NCI-H2227 treated with DMSO at 0.1 percent for 48 hours (cell line): ENCODE measurements at regions not wholly inside any gene's neighbourhood (a gene's known extent, or its start where the extent isn't known, plus 50 kb on each side); places are given as distances from the start of the nearest gene placed in this dataset.

ENCODE experiments used
- DNase-seq: peaks from one replicate; lab custom pipeline; 2025; lab: John Stamatoyannopoulos, UW

DNA sequence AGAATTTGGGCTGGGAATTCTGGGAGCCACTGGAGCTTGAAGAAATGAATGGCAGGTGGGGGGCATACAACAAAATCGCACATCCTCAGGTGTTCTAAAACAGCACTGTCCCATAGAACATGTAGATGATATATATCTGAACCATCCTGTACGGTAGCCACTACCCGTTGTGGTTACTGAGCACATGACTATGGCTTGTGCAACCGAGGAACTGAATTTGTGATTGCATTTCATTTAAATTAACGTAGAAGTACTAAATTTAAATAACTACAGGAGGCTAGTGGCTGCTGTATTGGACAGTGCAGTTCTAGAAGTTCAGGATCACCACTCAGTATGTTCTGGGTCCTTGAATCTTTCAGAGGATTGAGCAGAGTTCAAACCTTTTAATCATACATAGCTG, 172.4 kb downstream of the PHETA1 start:
- DNase-seq: no peak

DNA sequence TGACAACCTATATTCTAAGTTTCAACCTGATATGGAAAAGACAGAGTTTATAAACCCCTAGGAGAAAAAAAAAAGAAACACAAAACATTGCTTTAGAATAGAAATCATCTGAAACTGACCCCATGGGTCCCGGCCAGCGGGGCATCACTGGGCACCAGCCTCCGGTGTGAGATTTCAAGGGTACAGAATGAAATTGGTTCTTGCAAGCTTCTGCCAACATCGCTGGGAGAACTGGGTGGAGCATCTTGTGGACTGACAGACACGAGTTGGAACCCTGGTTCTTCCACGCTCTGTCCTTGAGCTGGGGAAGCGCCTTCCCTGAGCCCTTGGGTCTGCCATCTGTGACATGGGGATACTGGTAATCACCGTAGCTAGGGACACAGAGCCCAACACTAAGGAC, 173.6 kb downstream of the PHETA1 start:
- DNase-seq: no peak

- no peak for DNase-seq
These were observed 174.2 kb downstream of the PHETA1 start for GRCh38 chr12:111194703-111195051.

- DNase-seq: no peak
These were observed 174.8 kb downstream of the PHETA1 start for GRCh38 chr12:111193977-111194702.

DNA sequence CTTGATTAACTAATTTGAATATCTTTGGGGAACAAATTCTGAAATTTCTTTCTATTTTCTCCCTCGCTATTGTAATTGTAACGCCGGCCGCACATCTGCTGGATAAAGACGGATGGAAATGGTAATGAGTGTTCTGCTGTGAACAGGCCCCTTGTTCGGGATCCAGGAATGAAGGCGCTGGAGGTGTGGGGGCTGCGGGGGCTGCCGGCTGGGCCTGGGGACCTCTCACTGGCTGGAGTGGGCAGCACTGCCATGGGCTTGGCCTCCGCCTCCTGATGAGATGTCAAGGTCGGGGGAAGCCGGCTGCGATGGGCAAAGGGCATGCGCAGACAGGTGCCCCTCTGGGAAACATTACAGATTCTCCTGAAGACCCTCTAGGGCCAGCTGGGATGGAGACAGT, 175.4 kb downstream of the PHETA1 start:
- no peak for DNase-seq

- DNase-seq: no peak
These were observed 175.8 kb downstream of the PHETA1 start for GRCh38 chr12:111193067-111193466.

DNA sequence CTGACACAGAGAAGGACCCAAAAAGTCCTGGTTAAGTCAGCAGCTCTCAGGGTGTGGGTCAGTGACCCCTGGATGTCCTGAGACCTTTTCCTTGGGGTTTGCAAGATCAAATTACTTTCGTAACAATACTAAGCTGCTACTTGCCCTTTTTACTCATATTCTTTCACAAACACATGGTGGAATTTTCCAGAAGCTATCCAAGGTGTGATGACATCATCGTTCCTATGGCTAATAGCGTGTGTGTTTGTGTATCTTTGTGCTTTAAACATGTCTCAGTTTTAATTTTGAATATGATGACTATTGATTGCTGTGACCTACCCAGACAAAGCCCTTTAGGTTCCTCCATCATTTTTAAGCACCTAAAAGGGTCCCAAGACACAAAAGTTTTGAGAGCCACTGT, 176.2 kb downstream of the PHETA1 start:
- DNase-seq: no peak

DNA sequence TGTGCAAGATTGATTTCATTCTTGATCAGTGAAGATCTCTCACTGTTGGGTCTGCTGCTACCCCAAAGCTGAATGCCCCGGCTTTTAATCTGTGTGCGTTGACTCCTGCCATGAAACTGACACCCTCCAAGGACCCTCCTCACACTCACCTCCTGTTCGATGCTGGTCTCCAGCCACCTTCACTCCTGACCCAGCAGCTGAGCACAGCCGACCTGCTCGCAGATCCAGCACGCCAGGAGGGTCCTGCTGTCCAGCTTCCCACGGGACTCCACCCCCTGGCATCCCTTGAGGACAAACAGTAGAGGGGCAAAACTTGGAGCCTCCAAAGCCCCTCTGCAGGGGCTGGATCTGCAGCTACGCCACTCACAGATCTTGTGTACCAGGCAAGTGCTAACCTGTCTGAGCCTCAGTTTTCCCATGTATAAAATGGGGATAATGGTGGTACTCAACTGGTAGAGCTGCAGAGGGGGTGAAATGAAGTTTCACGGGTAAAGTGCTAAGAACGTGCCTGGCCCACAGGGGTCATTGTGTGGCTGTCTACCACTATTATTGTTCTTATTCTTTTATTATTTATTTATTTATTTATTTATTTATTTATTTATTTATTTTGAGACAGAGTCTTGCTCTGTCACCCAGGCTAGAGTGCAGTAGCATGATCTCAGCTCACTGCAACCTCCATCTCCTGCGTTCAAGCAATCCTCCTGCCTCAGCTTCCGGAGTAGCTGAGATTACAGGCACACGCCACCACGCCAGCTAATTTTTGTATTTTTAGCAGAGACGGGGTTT, 178.0 kb downstream of the PHETA1 start:
- DNase-seq: no peak

DNA sequence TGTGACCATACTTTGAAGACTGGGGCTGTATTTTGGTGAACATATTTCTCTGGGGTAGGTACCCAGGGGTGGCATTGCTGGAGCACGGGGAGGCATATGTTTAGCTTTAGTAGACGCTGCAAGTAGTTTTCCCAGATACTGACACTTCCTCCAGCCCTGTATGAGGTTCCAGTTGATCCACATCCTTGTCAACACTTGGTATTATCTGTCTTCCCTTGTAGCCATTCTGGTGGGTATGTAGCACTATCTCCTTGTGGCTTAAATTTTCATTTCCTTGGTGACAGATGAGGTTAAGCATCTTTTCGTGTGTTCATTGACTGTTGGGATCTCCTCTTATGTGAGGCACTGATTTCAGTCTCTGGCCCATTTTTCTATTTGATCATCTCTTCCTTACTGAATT, 179.1 kb downstream of the PHETA1 start:
- DNase-seq: no peak

DNA sequence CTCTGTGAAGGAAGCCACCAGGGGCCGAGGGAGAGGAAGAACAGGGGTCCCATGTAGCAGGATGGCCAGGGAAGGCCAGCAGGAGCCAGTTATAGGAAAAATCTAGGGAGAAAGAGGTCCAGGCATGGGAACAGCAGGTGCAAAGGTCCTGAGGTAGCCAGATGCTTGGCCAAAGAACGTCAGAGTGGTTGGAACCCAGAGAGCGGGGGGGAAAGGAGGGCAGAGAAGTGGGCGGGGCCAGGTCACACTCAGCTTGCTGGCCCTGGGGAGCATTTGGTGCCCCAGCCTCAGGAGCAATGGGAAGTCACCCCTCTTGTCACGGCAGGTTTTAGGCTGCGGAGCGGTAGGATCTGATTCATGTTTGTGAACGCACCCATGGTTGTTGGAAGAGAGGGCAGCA, 180.5 kb downstream of the PHETA1 start:
- DNase-seq: no peak

DNA sequence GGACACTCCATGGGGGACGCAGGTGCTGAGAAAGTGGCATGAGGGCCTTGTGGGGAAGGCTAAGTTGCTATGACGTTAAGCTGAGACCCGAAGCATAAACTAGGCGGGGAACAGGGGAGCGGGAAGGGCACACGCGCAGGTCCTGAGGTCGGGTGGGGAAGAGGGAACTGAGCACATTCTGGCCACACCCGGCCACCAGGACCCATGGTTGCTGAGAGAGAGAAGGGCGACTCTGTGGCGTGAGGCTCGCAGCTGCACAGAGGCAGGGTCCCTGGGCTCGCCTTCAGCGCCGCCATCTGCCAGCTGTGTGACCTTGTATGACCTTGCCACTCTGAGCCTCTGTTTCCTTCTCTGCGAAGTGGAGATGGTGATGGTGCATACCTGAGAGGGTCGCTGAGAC, 182.5 kb downstream of the PHETA1 start:
- DNase-seq: no peak

DNA sequence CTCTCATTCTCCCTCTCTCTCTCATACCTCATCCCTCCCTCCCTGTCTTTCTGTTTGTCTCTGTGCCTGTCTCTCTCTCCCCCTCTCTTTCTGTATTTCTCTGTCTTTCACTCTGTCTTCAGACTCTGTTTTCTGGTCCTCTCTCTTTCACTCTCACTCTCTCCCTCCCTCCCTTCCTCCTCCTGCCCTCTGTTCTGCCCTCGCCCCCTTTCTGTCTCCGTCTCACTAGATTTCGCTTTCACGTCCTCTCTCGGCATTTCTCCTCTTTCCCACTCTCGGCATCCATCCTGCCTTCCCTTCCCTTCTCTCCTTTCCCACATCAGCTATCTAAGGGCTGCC, 183.0 kb downstream of the PHETA1 start:
- DNase-seq: no peak

- DNase-seq: no peak
These were observed 183.5 kb downstream of the PHETA1 start for GRCh38 chr12:111185206-111185888.

DNA sequence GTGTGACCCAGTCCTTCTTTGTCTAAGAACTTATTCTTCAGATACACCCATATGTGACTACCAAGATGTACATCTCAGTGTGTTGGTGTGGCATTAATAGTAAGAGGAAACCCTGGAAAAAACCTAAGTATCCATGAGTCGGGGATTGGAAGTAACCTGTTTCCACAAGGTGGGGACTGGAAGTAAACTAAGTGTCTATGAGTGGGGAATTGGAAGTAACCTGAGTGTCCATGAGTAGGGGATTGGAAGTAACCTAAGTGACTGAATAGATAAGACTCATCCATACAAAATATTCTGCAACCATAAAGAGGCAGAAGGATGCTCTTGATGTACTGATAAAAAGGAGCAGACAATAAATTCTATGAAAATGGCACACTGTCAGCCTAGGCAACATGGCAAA, 184.7 kb downstream of the PHETA1 start:
- DNase-seq: no peak

GRCh38 chr12:111183094-111183493, 185.8 kb downstream of the PHETA1 start:
- no peak for DNase-seq

- DNase-seq: peak; percentile 21
These were observed 186.5 kb downstream of the PHETA1 start for GRCh38 chr12:111182382-111182781.

DNA sequence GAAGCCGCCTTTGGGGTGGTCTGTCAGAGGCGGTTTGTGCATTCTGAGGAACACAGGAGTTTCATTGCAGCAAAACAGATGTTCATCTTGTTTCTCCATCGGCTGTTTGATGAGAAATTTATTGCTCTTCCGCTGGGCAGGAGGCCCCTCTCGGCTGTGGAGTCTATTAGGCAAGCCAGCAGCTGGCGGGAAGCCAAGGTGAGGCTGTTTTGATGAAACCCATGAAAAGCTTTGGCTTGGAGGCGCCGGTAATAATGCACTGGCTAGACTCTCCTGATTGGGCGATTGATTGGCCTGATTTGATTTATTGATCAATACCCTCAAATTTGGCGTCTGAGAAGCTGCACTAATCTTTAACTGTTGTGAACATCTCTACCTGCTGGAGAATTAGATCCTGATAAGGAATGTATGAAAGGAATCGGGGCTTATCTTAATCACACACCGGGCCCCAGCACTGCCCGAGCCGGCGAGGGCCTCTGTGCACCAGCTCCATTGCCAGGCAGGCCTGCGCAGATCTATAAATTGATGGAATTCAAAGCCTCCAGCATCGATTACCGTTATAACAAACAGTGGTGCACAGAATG, 187.7 kb downstream of the PHETA1 start:
- peak; percentile 81 for DNase-seq

- no peak for DNase-seq
These were observed 188.3 kb downstream of the PHETA1 start for GRCh38 chr12:111180426-111181142.

- no peak for DNase-seq
These were observed 190.5 kb downstream of the PHETA1 start for GRCh38 chr12:111178181-111179081.

DNA sequence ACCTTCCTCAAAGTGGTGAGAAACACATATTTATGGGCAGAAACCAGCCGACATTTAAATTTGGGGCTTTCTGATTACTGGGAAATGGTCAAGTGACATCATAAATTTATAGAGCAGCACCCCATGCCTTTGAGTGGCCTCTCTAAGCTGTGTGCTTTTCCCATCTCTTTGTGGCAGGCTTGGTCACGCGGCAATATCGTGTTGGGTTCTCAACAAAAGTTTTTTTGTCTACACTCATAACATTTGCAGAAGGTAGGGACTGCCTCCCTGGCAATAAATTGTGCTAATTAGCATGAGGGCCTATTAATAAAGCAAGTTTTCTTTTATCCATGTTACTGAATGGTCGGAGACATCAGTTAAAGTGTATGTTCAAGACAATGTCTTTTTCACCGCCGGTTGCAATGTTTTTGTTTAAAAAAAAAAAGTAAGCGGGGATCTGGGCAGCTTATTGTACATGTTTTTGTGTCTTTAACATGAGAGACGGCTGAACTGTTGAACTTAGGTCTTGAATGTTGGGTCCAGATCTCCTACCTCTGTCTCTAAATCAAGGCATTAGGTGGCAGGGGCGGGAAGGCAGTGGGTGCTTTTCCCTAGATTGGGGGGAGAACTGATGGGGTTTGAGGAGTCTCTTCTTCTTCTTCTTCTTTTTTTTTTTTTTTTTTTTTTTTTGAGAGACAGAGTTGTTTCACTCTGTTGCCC, 193.3 kb downstream of the PHETA1 start:
- DNase-seq: no peak

- DNase-seq: no peak
These were observed 193.9 kb downstream of the PHETA1 start for GRCh38 chr12:111174961-111175345.
